ENCODE measurements at regions not wholly inside any gene's neighbourhood (a gene's known extent, or its start where the extent isn't known, plus 50 kb on each side); places are given as distances from the start of the nearest gene placed in this dataset.
"Not testable (repeated sequence)": the region's sequence is repeated elsewhere in the genome, so short reads cannot be mapped to it uniquely, and the experiment has no call there.

GRCh38 chr1:68881330-68882194 lies 384.7 kb upstream of the DEPDC1 start:
- not testable (repeated sequence) for FAIRE-seq

- no peak for FAIRE-seq
These were observed 392.6 kb upstream of the DEPDC1 start for GRCh38 chr1:68889471-68889870.

- no peak for FAIRE-seq
These were observed 393.9 kb upstream of the DEPDC1 start for GRCh38 chr1:68890736-68891135.

GRCh38 chr1:68904477-68904876 lies 407.6 kb upstream of the DEPDC1 start:
- FAIRE-seq: no peak

- no peak for FAIRE-seq
These were observed 409.5 kb upstream of the DEPDC1 start for GRCh38 chr1:68906431-68906830.

GRCh38 chr1:68907491-68907890 lies 410.6 kb upstream of the DEPDC1 start:
- FAIRE-seq: no peak

GRCh38 chr1:68908316-68908715 lies 411.4 kb upstream of the DEPDC1 start:
- no peak for FAIRE-seq

GRCh38 chr1:68916221-68916902 lies 419.5 kb upstream of the DEPDC1 start:
- FAIRE-seq: no peak

GRCh38 chr1:68917456-68917855 lies 420.6 kb upstream of the DEPDC1 start:
- no peak for FAIRE-seq

GRCh38 chr1:68918563-68918962 lies 421.7 kb upstream of the DEPDC1 start:
- FAIRE-seq: no peak

- FAIRE-seq: no peak
These were observed 422.2 kb upstream of the DEPDC1 start for GRCh38 chr1:68919075-68919474.

- FAIRE-seq: not testable (repeated sequence)
These were observed 426.7 kb upstream of the DEPDC1 start for GRCh38 chr1:68923475-68924088.

- no peak for FAIRE-seq
These were observed 433.2 kb upstream of the DEPDC1 start for GRCh38 chr1:68930101-68930500.

- no peak for FAIRE-seq
These were observed 439.6 kb upstream of the DEPDC1 start for GRCh38 chr1:68936530-68936929.

GRCh38 chr1:68938051-68938666 lies 441.3 kb upstream of the DEPDC1 start:
- FAIRE-seq: no peak

- FAIRE-seq: no peak
These were observed 453.2 kb upstream of the DEPDC1 start for GRCh38 chr1:68950036-68950435.

GRCh38 chr1:68953311-68953710 lies 456.4 kb upstream of the DEPDC1 start:
- FAIRE-seq: no peak

GRCh38 chr1:68954841-68955240 lies 458.0 kb upstream of the DEPDC1 start:
- no peak for FAIRE-seq

- no peak for FAIRE-seq
These were observed 458.5 kb upstream of the DEPDC1 start for GRCh38 chr1:68955424-68955823.

GRCh38 chr1:68958958-68959357 lies 462.1 kb upstream of the DEPDC1 start:
- no peak for FAIRE-seq

GRCh38 chr1:68959461-68960030 lies 462.7 kb upstream of the DEPDC1 start:
- FAIRE-seq: no peak

- FAIRE-seq: no peak
These were observed 464.3 kb upstream of the DEPDC1 start for GRCh38 chr1:68961143-68961542.

GRCh38 chr1:68963353-68963752 lies 466.5 kb upstream of the DEPDC1 start:
- FAIRE-seq: no peak
